Hematopoietic multipotent progenitor cell treated with erythropoietin and hydrocortisone succinate and interleukin-3 and kit ligand, for 17 days (in vitro differentiated cells): ENCODE measurements at regions not wholly inside any gene's neighbourhood (a gene's known extent, or its start where the extent isn't known, plus 50 kb on each side); places are given as distances from the start of the nearest gene placed in this dataset.
"Not testable (repeated sequence)": the region's sequence is repeated elsewhere in the genome, so short reads cannot be mapped to it uniquely, and the experiment has no call there.

Experiments
- DNase-seq: peaks from one replicate; pipeline ENCODE4 v3.0.0-alpha.2; 2015; ENCODE audit warnings: low spot score

DNA sequence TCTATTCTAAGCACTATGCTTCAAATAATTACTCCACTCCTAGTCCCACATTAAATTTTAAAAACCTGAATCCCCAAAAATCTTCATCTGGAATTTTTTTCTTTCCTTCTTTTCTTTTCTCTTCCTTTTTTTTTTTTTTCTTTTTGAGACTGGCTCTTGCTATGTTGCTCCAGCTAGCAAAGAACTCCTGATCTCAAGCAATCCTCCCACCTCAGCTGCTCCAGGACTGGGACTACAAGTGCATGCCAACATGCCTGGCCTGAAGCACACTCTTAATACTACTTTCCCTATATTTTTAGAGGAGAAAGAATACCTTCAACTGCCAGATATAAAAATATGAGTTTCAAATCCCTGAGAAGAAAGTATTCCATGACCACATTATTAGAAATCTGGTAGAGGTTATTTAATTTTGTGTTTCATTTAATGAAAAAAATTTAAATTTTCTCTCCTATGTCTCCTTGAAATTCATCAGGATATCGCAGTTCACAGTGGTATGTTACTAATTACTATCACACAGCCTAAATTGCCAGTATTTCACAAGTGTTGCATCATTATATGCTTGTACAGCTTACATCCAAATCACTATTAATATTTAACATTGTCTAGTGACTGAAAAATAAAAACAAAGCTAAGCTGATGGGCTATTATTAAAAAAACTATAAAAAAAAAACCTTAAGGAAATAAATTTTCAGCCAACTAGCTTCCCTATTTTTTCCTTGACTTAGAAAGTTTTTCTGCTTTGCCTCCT is 227.8 kb downstream of the NAF1 start:
- no peak for DNase-seq

- no peak for DNase-seq
These were observed 231.5 kb downstream of the NAF1 start for GRCh38 chr4:162935214-162935613.

DNA sequence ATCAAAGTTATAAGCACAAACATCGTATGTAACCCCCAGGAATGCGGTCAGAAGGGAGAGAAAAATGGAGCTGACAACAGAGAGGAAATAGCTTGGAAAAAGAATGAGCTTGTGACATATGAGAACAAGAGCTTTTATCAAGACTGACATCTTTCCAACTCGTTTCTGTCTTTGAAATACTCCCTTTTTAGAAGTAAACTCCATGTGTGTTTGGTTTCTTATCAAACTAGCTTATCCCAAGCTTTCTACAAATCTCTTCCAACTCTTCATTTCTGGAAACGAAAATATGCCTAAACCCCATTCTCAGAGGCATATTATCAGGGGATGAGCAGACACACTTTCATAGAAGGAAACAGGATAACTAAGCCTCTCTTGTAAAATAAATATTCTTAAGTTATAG is 235.4 kb downstream of the NAF1 start:
- DNase-seq = no peak

- no peak for DNase-seq
These were observed 245.4 kb downstream of the NAF1 start for GRCh38 chr4:162921178-162921785.

- no peak for DNase-seq
These were observed 246.0 kb downstream of the NAF1 start for GRCh38 chr4:162920649-162921048.

GRCh38 chr4:162912482-162912881 is 254.2 kb downstream of the NAF1 start:
- DNase-seq = no peak

DNA sequence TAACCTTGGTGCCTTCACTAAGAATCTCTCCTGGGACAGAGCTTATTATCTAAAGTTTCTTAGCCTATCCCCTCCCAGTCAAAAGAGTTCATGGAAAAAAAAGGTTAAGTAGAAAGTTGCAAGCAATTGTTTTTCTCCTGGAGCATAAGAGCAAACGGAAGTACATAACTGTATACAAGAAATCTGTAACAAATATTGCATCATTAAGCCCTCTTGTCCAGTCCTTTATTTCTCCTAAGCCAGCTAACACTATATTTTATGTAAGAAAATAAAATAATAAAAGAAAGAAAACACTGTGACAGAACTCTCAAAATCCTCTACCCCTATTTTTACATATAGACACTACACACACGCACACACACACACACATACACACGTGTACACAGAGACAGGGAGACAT is 255.3 kb downstream of the NAF1 start:
- DNase-seq = no peak

GRCh38 chr4:162909952-162910351 is 256.7 kb downstream of the NAF1 start:
- DNase-seq = no peak

DNA sequence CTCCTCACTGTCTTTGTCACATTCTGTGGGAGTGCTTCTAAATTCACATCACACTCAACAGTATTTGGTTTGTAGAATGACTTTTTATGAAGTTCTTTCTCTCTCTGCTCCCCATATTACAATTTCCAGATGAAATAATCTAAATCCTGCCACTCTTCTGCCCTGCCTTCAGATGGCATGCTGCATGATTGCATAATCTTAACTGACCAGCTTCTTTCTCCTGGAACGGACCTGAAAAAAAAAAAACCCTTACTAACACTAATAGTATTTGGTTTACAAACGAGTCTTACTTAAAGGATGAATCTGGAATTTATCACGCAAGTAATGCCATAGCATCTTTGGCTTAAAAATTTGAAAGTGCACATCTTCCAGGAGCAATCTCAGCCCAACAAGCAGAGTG is 272.3 kb downstream of the NAF1 start:
- DNase-seq = no peak

GRCh38 chr4:162891788-162892707 is 274.6 kb downstream of the NAF1 start:
- DNase-seq = no peak

- DNase-seq = no peak
These were observed 288.6 kb downstream of the NAF1 start for GRCh38 chr4:162878096-162878495.

GRCh38 chr4:162874748-162875147 is 291.9 kb downstream of the NAF1 start:
- no peak for DNase-seq

DNA sequence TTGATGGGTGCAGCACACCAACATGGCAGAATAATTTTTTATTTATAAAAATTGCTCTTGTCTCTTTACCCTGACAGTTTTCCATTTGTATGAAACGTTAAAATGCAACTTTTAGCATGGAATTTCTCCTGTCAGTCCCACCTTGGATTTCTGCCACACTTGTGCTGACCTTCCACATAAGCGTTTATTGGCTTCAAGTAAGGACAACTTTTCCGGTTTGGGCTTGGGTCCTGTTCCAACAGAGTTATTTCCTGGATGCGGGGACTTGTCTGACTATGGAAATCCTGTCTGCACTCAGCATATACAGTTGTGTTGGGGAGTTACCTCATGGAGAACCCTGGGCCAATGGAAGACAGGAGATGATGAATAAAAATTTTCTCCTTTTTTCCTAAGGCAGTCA is 294.7 kb downstream of the NAF1 start:
- DNase-seq = no peak

DNA sequence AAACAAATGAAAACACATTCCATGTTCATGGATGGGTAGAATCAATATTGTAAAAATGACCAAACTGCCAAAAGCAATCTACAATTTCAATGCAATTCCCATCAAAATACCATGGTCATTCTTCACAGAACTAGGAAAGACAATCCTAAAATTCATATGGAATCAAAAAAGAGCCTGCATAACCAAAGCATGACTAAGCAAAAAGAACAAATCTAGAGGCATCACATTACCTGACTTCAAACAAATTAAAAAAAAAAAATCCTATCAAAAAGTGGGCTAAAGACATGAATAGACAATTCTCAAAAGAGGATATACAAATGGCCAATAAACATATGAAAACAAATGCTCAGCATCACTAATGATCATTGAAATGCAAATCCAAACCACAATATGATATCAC is 297.5 kb downstream of the NAF1 start:
- DNase-seq = no peak

DNA sequence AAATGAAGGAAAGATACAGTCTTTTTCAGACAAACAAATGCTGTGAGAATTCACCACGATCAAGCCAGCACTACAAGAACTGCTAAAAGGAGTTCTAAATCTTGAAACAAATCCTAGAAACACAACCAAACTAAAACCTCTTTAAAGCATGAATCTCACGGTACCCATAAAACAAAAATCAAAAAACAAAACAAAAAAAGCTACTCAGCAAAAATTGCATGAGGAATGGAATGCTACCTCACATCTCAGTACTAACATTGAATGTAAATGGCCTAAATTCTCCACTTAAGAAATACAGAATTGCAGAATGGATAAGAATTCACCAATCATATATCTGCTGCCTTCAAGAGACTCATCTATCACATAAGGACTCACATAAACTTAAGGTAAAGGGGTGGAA is 300.1 kb downstream of the NAF1 start:
- DNase-seq = no peak

- no peak for DNase-seq
These were observed 301.6 kb downstream of the NAF1 start for GRCh38 chr4:162865102-162865501.

- no peak for DNase-seq
These were observed 312.9 kb downstream of the NAF1 start for GRCh38 chr4:162853788-162854187.

DNA sequence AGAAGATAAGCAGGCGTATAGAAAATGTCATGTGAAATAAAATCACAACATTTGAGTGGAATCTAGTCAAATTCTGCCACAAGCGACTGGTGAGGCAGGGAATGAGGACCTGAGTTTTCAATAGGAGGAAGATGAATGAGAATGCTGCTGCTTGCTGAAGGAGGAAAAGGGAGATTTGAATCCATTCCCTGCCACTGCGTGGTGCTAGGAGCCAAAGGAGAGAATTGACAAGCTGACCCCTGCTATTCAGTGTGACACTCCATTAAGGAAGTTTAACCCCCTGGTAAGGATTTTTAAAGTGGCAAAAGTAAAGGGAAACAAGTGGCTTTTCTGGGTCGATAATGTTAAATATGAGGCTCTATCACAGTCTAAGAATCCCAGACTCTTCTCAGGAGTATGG is 314.0 kb downstream of the NAF1 start:
- no peak for DNase-seq

- not testable (repeated sequence) for DNase-seq
These were observed 315.4 kb downstream of the NAF1 start for GRCh38 chr4:162851241-162851758.

- DNase-seq = no peak
These were observed 316.8 kb downstream of the NAF1 start for GRCh38 chr4:162849937-162850336.

DNA sequence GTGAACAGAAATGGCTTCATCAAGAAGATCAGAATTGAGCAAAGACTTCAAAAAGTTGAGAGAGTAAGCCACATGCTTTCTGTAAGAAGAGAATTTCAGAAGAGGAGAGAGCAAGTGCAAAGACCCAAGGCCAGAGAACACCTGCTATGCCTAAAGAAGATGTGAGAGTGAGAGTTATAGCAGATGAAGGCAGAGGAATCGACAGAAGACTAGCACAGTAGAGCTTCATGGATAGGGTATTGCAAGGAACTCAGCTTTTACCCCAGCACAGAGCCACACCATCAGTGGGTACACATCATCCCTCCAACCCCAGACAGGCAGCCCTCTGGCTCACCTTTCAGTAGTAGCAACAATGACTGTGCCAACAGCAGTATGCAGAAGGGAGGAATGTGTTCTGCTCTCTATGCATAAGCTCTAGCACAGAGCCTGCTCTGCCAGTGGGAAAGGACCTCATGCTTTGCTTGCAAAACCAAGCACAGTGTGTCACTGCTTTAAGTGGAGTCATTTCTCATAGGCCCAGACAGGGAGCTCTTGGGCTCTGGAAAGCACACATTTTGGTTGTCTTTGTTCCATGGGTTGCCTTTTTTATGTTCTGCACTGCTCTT is 318.6 kb downstream of the NAF1 start:
- DNase-seq = no peak

DNA sequence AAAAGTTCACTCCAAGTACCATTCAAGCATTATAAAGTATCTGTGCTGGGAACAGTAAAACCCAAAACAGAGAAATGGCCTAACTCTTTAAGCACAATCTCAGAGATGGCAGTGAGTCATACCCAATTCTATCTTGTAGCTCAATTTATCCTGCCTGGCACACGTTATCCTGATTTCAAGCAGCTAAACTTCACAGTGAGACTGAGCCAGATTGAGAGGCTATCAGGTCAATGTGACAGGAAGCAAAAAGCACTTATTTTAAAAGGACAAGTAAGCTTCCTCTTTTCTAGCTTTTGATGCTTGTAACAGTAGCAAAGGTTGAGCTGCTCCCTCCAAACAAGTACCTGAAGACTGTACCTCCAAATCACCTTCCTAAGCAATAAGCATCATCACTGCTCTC is 324.9 kb downstream of the NAF1 start:
- no peak for DNase-seq
